Coronary artery (tissue), 2 donors: ENCODE measurements at regions not wholly inside any gene's neighbourhood (a gene's known extent, or its start where the extent isn't known, plus 50 kb on each side); places are given as distances from the start of the nearest gene placed in this dataset.

Experiments used
- DNase-seq: peaks from one replicate; pipeline ENCODE4 v3.0.0-alpha.2; 2017; ENCODE audit warnings: low spot score
- H3K27ac ChIP-seq, 2 donors: fragments of 200-600 bp; sonication (generic); one replicate each; pipeline ENCODE4 v1.5.1; 2016 to 2019
- H3K4me3 ChIP-seq: fragments of 200-600 bp; sonication (generic); 2 replicates; pipeline ENCODE4 v1.5.1; 2016; ENCODE audit warnings: mild to moderate bottlenecking, moderate library complexity
- TF ChIP-seq, protein P1 (sequence below): fragments of 200-600 bp; sonication (generic); IDR thresholded peaks from one replicate; pipeline ENCODE4 v1.5.1; 2019; ENCODE audit warnings: antibody characterized with exemption

DNA sequence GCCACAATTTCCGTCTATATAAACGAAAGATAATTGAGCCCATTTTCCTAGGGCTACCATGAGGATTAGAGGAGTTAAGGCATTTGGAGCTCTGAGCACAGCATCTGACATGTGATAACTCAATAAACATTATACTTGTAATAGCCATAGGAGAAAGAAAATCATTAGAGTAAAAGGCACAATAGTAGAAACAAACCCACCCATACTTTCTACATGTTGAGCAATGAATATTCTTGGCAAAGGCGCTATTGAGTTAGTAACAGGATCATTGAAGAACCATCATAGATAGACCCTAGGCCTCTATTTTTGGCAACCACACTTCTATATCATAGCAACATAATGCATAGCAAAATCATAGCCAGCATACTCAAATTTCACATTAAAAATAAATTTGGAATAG, 664.1 kb downstream of the NOVA1 start:
- Histone ChIP-seq H3K4me3 (no peak overlapping the region), H3K27ac (no peak overlapping the region)
- no peak for DNase-seq
- TF ChIP-seq, protein P1, sequence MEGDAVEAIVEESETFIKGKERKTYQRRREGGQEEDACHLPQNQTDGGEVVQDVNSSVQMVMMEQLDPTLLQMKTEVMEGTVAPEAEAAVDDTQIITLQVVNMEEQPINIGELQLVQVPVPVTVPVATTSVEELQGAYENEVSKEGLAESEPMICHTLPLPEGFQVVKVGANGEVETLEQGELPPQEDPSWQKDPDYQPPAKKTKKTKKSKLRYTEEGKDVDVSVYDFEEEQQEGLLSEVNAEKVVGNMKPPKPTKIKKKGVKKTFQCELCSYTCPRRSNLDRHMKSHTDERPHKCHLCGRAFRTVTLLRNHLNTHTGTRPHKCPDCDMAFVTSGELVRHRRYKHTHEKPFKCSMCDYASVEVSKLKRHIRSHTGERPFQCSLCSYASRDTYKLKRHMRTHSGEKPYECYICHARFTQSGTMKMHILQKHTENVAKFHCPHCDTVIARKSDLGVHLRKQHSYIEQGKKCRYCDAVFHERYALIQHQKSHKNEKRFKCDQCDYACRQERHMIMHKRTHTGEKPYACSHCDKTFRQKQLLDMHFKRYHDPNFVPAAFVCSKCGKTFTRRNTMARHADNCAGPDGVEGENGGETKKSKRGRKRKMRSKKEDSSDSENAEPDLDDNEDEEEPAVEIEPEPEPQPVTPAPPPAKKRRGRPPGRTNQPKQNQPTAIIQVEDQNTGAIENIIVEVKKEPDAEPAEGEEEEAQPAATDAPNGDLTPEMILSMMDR, result no peak

- no peak for DNase-seq
- Histone ChIP-seq H3K4me3 (no peak overlapping the region), H3K27ac (no peak overlapping the region)
- TF ChIP-seq, protein P1, result no peak
Observed at GRCh38 chr14:25929881-25930615, 667.8 kb downstream of the NOVA1 start.

GRCh38 chr14:25911831-25912230, 686.0 kb downstream of the NOVA1 start:
- TF ChIP-seq, protein P1, result no peak
- H3K4me3 ChIP-seq, result no peak overlapping the region
- no peak overlapping the region for H3K27ac ChIP-seq
- DNase-seq, result no peak

- Histone ChIP-seq H3K27ac (no peak overlapping the region), H3K4me3 (no peak overlapping the region)
- TF ChIP-seq, protein P1, result no peak
- no peak for DNase-seq
Observed at GRCh38 chr14:25909045-25909747, 688.6 kb downstream of the NOVA1 start.

DNA sequence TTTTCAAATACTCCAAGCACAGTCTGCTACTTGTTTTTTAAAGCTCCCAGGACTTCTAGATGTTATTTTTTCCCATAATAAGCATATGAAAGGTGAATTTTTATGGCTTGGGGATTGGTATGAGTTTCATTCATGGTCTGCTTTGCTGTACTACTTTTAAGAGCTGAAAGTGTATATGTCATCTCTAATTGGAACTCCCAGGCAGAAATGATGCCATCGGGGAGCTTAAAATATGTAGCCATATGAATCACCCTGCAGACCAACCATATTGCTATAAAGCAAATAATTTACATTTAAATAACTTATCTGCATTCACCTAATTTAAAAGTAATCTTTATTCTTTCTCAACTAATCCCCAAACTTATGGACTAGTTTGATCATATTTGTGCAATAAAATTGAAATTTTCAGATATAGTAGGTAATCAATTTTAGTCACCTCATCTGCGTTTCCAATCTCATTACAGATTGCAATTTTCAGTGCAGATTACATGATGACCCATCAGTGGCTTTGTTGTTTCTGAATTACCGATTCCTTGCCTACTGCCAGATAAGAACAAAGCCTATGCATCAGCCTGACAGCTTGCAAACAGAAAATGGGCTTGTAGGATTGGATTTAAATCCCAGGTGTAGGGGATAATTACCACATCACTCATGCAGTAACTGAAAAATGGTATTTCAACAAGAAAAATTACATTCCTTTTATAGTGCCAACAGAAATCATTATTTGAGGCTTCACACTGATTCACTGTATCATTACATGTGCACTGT, 689.4 kb downstream of the NOVA1 start:
- no peak for DNase-seq
- Histone ChIP-seq H3K27ac (no peak overlapping the region), H3K4me3 (no peak overlapping the region)
- TF ChIP-seq, protein P1, result no peak

- Histone ChIP-seq H3K4me3 (no peak overlapping the region), H3K27ac (no peak overlapping the region)
- DNase-seq, result no peak
- TF ChIP-seq, protein P1, result no peak
Observed at GRCh38 chr14:25904446-25904845, 693.4 kb downstream of the NOVA1 start.
